Thoracic aorta (tissue), 2 donors: ENCODE measurements at regions not wholly inside any gene's neighbourhood (a gene's known extent, or its start where the extent isn't known, plus 50 kb on each side); places are given as distances from the start of the nearest gene placed in this dataset.

Experiments used
- ATAC-seq: fragments of 150-250 bp; one replicate; pipeline ENCODE4 v1.8.0; 2017; ENCODE audit warnings: low read depth; ENCODE audit not compliant: insufficient number of reproducible peaks, low FRiP score
- DNase-seq: peaks from one replicate; pipeline ENCODE4 v3.0.0-alpha.2; 2020; ENCODE audit warnings: low spot score
- H3K27ac ChIP-seq, 2 donors: fragments of 200-600 bp; sonication (generic); 1 replicate in 1 of 2; 2 replicates in 1 of 2; pipeline ENCODE4 v1.5.1; 2016; ENCODE audit warnings: mild to moderate bottlenecking in 2 of 2, moderate library complexity in 2 of 2
- H3K27me3 ChIP-seq: fragments of 200-600 bp; sonication (generic); replicated peaks from 2 replicates; pipeline ENCODE4 v1.6.0; 2016; ENCODE audit warnings: mild to moderate bottlenecking; ENCODE audit not compliant: insufficient read depth
- H3K36me3 ChIP-seq: fragments of 200-600 bp; sonication (generic); one replicate; pipeline ENCODE4 v1.5.1; 2016
- H3K4me1 ChIP-seq, 2 donors: fragments of 200-600 bp; sonication (generic); 1 replicate in 1 of 2; 2 replicates in 1 of 2; pipeline versions ENCODE4 v1.5.1 to v1.6.0; 2016; ENCODE audit warnings: low read depth in 2 of 2, mild to moderate bottlenecking in 1 of 2; ENCODE audit not compliant: control insufficient read depth in 1 of 2
- H3K4me3 ChIP-seq: fragments of 200-600 bp; sonication (generic); 2 replicates; pipeline ENCODE4 v1.5.1; 2016; ENCODE audit warnings: mild to moderate bottlenecking
- H3K9me3 ChIP-seq: fragments of 200-600 bp; sonication (generic); 2 replicates; pipeline ENCODE4 v1.5.1; 2016
- CTCF ChIP-seq: fragments of 200-600 bp; sonication (generic); IDR thresholded peaks from one replicate; pipeline ENCODE4 v1.5.1; 2019; ENCODE audit warnings: antibody characterized with exemption

GRCh38 chr17:36885153-36885735 lies 52.0 kb upstream of the LHX1 start:
- no peak for ATAC-seq
- no peak for TF ChIP-seq CTCF

GRCh38 chr17:36885771-36886377 lies 51.4 kb upstream of the LHX1 start:
- Histone ChIP-seq H3K4me1 (no peaks in the 10 kb centered on the region), H3K27ac (no peak overlapping the region), H3K9me3 (no peaks in the 10 kb centered on the region), H3K27me3 (no peaks in the 10 kb centered on the region), H3K4me3 (no peak overlapping the region), H3K36me3 (no peaks in the 10 kb centered on the region)
- no peak for TF ChIP-seq CTCF
- no peak for ATAC-seq
- DNase-seq, result no peak

More at GRCh38 chr17:36885153-36885735, 52.0 kb upstream of the LHX1 start:
- Histone ChIP-seq H3K4me1 (no peaks in the 10 kb centered on the region), H3K36me3 (no peaks in the 10 kb centered on the region), H3K4me3 (no peak overlapping the region), H3K27me3 (no peaks in the 10 kb centered on the region), H3K9me3 (no peaks in the 10 kb centered on the region), H3K27ac (no peak overlapping the region)
- DNase-seq, result no peak
